Skeletal muscle cell (primary cell): ENCODE measurements at regions not wholly inside any gene's neighbourhood (a gene's known extent, or its start where the extent isn't known, plus 50 kb on each side); places are given as distances from the start of the nearest gene placed in this dataset.
"Not testable (repeated sequence)": the region's sequence is repeated elsewhere in the genome, so short reads cannot be mapped to it uniquely, and the experiment has no call there.

Experiments used
- DNase-seq: peaks from one replicate; pipeline ENCODE4 v3.0.0-alpha.2; 2010; ENCODE audit warnings: low read depth
- H3K4me3 ChIP-seq: 2 replicates; pipeline ENCODE4 v1.5.1; 2011; ENCODE audit warnings: low read depth, mild to moderate bottlenecking, control low read depth, low read length, moderate library complexity

DNA sequence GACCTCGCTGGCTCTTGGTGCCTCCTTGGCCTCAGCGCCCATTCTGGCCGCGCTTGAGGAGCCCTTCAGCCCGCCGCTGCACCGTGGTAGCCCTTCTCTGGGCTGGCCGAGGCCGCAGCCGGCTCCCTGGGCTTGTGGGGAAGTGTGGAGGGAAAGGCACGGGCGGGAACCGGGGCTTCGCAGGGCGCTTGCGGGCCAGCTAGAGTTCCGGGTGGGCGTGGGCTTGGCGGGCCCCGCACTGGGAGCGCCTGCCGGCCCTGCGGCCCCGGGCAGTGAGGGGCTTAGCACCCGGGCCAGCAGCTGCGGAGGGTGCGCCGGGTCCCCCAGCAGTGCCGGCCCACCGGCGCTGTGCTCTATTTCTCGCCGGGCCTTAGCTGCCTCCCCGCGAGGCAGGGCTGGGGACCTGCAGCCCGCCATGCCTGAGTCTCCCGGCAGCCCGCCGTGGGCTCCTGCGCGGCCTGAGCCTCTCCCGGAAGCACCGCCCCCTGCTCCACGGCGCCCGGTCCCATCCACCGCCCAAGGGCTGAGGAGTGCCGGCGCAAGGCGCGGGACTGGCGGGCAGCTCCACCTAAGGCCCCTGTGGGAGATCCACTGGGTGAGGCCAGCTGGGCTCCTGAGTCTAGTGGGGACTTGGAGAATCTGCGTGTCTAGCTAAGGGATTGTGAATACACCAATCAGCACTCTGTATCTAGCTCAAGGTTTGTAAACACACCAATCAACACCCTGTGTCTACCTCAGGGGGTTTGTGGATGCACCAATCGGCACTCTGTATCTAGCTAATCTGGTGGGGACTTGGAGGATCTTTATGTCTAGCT, 141.1 kb downstream of the SLCO4C1 start:
- not testable (repeated sequence) for DNase-seq, H3K4me3 ChIP-seq

DNA sequence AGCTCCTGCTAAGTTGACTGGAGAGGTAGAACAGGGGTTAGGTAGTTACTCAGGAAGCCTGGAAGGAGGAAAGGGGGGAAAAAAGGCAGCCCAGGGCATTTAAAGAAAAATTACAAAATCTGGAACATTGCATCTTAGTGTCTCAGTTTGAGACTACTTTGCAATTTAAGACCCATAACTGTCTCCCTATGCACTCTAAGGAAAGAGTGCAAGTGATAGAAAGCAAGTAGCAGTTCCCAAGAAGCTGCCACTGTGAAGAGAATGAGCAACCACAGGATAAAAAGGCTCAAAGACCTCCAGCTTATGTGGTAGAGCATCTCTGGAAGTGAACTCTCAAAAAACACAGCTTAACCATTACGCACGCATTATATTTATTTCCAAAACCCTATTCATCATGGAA, 141.8 kb downstream of the SLCO4C1 start:
- no peak overlapping the region for H3K4me3 ChIP-seq
- no peak for DNase-seq

DNA sequence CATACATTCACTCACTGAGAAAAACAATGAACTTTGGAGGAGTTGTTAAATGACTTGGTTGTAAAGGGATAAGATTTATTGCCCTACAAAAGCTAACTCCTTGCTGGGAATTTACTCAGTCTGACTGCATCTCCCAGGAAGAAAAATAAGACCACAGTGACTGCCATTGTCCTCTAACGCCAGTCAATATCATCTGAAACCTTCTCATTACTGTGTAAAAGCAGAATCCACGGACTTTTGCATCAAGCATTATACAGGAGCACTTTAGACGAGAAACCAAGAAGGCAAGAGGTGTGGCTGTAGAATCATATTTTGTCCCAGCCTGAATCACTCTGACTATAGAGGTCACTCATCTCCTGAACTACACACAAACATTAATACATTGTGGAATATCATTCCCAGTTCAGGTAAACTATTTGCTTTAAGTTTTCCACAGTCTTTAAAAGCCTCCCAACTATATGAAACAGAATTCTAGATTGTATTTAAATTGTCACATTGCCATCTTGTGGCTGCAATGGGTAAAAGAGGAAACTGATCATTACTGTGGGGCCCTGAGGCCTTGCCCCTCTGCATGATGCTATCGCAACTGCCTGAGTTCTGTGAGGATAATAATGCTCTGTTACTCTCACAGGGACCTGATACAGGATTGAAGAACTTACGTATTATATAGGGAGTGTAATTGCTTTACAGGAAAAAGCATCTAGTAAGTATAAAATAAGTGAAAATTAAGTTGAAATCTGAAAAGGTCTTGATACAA, 142.9 kb downstream of the SLCO4C1 start:
- DNase-seq, result no peak
- H3K4me3 ChIP-seq, result no peak overlapping the region

DNA sequence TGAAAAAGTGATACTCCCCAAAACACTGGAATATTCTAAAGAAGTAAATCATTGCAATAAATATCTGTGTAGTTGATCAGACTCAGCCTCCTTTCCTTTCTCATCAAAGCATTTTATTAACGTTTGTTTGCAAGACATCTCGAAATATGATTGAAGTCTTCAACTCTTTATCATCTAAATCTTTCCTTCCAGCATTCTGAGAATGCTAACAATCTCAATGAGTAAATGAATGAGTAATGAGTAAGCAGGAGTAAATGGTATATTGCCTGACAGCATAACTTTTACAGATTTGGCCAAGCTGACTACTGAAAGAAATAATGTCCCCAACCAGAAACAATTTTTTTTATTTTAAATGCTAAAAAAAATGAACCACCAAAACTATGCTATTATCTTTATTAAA, 157.1 kb downstream of the SLCO4C1 start:
- DNase-seq, result no peak
- H3K4me3 ChIP-seq, result no peak overlapping the region

DNA sequence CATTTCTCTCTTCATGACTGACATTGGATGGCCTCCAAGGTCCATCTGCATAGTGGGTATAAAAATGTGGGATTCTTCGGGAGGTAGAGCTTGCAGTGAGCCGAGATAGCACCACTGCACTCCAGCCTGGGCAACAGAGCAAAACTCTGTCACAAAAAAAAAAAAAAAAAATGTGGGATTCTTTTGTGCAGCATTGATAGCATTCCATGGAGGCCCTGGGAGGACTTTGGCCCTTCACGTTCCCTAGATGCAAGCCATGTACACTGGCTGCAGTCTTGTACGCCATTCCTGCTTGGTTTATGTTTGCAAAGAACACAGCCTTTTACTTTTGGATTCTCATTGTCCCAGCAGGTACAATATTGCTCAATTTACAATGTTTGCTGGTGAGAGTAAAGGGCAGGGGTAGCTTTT, 157.8 kb downstream of the SLCO4C1 start:
- H3K4me3 ChIP-seq, result no peak overlapping the region
- DNase-seq, result no peak

DNA sequence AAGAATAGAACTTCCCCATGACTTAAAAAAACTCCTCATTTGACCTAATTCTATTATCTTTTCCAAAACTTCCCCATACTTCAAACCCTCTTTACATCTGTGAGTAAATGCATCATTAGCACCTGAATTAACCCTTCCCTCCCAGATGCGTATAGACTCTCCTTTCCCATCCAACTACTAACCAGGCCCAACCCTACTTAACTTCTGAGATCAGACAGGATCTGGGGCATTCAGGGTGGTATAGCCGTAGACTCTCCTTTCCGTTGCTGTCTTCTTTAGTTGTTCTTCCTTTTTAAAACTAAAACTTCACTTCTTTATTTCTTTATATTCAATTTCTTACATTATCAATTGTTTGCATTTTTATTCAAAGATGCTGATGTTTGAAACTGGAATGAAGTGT, 165.2 kb downstream of the SLCO4C1 start:
- DNase-seq, result no peak
- no peak overlapping the region for H3K4me3 ChIP-seq

DNA sequence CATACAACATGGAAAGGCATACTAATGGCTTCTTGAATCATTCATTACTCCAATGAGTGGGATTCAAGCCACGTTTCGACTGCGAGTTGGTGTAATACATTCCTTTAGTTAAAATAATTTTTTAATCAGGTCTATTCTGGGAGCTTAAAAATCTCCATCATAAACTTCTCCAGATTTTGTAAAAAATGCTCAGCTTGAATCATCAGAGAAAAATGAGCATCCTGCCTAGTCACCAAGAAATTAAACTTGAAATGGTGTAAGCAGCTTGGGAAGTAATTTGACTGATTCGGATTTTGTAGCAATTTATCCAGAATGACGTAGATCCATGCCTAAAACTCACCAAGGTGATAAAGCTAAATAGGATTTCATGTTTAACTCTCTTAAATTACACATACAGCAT, 165.7 kb downstream of the SLCO4C1 start:
- no peak overlapping the region for H3K4me3 ChIP-seq
- DNase-seq, result no peak

DNA sequence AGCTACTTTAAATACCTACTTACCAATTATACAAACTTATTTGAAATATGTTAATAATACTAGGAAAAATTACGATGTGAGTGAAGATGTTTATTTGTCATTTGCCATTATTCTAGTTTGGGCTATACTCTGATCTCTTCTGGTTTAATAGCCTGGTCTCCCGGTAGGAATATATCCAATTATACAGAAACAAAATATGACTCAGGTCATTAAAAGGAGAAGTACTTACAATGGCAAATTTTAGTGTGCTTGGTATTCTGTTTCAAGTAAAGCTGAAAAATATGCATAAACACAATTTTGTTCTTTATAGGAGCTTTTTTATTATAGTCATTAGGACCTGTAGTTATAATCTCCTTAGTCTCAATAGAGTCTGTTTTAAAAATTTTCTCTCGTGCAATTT, 176.8 kb downstream of the SLCO4C1 start:
- no peak for DNase-seq
- H3K4me3 ChIP-seq, result no peak overlapping the region

DNA sequence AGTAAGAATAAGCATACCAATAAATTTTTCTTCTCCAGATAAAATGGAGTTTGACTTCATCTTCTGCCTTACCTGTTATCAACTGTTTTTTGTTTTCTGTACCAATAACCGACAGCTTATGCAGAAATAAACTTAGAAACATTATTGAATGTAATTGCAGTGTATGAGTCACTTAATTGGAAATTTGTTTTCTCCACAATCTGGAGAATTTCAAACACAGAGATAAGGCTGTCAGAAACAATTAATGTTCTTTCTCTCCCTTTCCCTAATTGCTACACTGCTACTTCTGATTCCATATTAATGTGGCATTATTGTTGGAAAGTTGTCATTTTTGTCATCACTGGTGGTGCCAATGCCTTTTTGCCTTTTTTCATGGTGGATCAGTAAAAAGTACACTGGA, 180.3 kb downstream of the SLCO4C1 start:
- DNase-seq, result no peak
- H3K4me3 ChIP-seq, result no peak overlapping the region

DNA sequence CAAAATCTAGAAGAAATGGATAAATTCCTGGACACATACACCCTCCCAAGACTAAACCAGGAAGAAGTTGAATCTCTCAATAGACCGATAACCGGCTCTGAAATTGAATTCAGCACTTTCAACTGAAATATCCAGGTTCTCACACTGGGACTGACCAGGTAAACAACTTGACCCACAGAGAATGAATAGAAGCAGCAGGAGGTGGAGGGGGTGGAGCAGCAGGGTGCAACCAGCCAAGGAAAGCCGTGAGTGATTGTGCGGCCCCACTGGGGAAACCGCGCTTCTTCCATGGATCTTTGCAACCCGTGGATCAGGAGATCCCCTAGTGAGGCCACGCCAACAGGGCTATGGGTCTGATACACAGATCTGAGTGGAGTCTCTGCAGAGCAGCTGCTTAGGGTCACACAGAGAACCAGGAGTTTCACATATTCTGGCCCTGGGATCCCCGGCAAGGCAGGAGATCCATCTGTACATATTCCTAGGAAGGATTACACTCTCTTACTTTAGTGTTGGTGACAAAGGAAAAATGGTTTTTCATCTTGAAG, 181.5 kb downstream of the SLCO4C1 start:
- DNase-seq, result no peak
- H3K4me3 ChIP-seq, result no peak overlapping the region

DNA sequence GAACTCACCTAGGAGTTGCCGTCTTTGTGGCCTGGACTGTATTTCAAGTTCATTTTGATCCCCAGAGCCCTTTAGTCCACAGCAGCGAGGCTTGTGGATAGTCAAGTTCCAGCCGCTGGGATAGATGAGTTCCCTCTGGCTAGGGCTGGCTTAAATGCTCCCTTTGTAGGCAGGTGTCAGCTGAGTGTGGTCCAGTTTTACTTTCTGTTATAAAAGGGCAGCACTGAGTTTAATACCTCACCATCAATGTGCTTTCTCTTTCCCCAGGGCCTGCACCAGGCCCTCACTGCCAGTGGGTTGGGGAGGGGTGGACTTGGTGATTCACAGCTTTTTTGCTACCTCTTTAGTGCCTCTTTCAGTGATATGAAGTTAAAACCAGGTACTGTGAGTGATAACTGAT, 188.2 kb downstream of the SLCO4C1 start:
- no peak overlapping the region for H3K4me3 ChIP-seq
- no peak for DNase-seq

DNA sequence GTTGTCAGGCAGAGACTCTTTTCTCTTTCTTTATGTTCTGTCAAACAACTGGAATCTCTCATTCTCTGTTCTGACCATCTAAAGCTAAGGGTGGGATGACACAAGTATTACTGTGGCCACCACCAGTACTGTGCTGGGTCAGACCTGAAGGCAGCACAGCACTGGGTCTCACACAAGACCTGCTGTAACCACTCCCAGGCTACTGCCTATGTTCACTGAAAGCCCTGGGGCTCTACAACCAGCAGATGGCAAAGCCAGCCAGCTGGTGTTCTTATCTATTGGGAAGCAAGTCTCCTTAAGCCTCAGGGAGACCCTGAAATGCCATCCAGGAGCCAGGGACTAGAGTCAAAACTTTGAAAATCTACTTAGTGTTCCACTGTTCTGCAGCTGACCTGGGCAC, 189.5 kb downstream of the SLCO4C1 start:
- DNase-seq, result no peak
- H3K4me3 ChIP-seq, result no peak overlapping the region

DNA sequence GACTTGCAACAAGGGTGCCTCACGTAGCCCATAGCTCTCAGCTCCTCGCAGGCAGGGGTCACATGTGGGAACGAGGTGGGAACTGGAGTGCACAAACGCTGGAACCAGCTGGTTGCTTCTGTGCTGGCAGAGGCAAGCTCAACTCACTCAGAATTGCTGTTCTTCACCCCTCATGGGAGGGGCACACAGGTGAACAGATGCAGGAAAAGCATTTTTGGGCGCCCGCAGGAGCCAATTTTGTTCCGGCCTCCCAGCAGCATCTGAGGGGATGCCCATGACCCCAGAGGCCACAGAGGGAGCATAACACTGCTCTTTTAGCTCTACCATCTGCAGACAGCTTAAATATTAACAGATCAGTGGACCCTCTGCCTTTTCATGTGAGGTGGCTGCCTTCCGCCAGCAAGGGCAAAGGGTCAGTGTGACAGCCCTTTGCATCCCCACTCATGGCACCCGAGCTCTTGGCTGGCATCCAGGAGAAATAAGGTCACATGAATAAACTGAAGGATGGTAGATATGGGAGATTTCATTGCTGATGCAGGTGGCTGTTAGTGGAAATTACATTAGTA, 196.2 kb downstream of the SLCO4C1 start:
- DNase-seq, result no peak
- H3K4me3 ChIP-seq, result no peak overlapping the region

DNA sequence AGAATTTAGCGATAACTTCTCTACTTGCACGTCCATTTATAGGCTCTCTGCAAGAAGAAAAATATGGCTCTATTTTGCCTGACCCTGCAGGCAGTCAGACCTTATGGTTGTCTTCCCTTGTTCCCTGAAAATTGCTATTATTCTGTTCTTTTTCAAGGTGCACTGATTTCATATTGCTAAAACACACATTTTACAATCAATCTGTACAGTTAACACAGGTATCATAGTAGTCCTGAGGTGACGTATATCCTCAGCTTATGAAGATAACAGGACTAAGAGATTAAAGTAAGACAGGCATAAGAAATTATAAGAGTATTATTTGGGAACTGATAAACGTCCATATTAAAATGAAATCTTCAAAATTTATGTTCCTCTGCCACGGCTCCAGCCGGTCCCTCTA, 197.0 kb downstream of the SLCO4C1 start:
- H3K4me3 ChIP-seq, DNase-seq: not testable (repeated sequence)

DNA sequence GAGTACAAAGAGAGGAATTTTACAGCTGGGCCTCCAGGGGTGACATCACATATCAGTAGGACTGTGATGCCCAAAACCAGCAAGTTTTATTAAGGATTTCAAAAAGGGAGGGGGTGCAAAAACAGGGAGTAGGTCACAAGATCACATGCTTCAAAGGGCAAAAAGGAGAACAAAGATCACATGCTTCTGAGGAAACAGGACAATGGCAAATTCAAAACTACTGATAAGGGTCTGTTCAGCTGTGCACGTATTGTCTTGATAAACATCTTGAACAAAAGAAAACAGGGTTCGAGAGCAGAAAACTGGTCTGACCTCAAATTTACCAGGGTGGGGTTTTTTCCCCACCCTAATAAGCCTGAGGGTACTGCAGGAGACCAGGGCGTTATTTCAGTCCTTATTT, 197.5 kb downstream of the SLCO4C1 start:
- not testable (repeated sequence) for H3K4me3 ChIP-seq, DNase-seq

DNA sequence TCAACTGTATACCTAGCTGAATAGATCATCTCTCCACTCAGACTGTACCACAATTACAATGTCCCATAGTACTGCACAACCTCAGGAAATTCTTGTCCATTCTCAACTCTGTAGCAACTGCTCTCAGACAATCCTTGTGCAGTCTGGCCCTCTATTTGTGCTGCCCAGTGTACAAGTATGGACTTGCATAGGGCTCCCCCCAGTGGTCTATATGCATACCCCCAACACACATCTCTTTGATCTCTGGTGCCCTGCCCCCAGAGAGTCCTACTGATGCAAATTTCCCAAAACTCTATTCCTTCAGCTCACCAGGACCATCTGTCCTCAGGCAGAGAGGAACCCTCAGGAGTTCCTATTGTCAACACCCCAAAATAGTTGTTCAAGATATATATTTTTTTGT, 205.3 kb downstream of the SLCO4C1 start:
- DNase-seq, result no peak
- no peak overlapping the region for H3K4me3 ChIP-seq

DNA sequence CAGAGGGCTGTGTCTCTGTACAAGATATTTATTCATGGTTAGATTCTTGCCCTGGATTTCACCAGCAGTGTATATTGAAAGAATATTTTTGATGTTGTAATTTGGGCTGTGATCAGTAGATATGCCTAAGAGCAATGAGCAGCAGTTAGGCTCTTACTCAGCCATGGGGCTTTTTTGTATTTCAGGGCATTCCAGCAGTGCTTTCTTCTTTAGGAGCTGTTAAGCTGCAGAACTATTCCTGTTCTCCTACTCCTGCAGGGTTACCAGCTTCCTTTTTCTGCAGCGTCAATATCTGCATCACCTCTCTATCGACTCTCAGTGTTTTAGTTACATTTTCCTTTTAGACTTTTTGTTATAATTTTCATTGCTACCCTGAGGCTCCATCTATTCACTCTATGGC, 206.2 kb downstream of the SLCO4C1 start:
- H3K4me3 ChIP-seq, result no peak overlapping the region
- no peak for DNase-seq

DNA sequence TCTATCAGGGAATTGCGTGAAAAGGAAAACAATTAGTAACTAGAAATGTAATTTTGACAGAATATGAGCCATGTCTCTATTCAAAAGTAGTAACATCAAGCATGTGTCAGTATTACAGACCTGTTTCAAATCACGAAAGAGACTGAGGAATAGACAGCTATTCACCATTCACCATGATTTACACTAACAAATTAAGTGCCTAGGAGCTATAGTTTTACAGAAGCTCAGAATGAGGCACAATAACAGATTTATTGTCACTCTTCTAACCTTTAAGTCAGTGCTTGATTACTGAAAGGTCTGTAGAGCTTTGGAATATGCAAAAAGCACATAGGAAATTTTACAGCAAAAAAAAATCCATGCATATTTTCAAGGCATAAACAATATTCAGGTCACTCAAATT, 208.2 kb downstream of the SLCO4C1 start:
- no peak for DNase-seq

DNA sequence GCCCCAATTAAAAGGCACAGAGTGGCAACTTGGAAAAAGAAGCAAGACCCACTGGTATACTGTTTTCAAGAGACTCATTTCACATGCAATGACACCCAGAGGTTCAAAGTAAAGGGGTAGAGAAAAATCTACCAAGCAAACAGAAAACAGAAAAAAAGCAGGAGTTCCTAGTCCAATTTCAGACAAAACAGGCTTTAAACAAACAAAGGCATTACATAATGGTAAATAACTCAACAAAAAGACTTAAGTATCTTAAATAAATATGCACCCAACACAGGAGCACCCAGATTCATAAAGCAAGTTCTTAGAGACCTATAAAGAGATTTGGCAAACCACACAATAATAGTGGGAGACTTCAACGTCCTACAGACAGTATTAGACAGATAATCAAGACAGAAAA, 215.8 kb downstream of the SLCO4C1 start:
- no peak for DNase-seq
- H3K4me3 ChIP-seq, result no peak overlapping the region

More for the DNA sequence above, 208.2 kb downstream of the SLCO4C1 start:
- no peak overlapping the region for H3K4me3 ChIP-seq

DNA sequence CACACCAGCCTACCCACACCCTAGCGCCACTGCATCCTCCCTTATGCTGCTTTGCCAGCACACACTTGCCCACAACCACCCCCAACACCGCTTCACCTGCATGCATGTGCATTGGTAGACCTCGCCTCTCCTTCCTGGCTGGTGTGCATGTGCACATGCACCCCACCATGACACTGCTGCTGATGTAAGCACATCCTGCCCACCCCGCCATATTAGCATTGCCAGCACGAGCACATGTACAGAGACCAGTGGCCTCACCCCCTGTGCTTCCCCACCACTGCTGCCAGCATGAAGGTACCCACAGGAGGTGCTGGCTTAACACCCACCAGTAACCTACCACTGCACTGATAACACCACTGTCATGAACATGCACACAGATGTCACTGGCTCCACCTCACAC, 218.2 kb downstream of the SLCO4C1 start:
- DNase-seq, result no peak
- H3K4me3 ChIP-seq, result no peak overlapping the region
